Natural killer cell treated with Interleukin-12 subunit alpha and Interleukin-12 subunit beta and Interleukin-15 and Interleukin-18, amount 100 ng/mL, for 72 hours (primary cell): ENCODE measurements at regions not wholly inside any gene's neighbourhood (a gene's known extent, or its start where the extent isn't known, plus 50 kb on each side); places are given as distances from the start of the nearest gene placed in this dataset.

Source experiments
- ATAC-seq, 2 donors: fragments of 150-1000 bp; cut with Tn5 transposase in 1 of 2; sonication (Bioruptor Pico), chemical (Tn5 transposase) in 1 of 2; 2 replicates each; pipeline ENCODE4 v1.10.0; 2021
- DNase-seq: peaks from one replicate; pipeline ENCODE4 v3.0.0; 2022; ENCODE audit warnings: low spot score
- H3K27ac Mint-ChIP-seq, 2 donors: 1 replicate in 1 of 2; 2 replicates in 1 of 2; pipeline ENCODE4 v1.8.0; 2022; ENCODE audit warnings: mixed read lengths in 2 of 2, mild to moderate bottlenecking in 1 of 2, moderate library complexity in 1 of 2
- H3K27me3 Mint-ChIP-seq, 2 donors: 1 replicate in 1 of 2; 2 replicates in 1 of 2; pipeline ENCODE4 v1.8.0; 2022; ENCODE audit warnings: mixed read lengths in 2 of 2
- H3K36me3 Mint-ChIP-seq: one replicate; pipeline ENCODE4 v1.8.0; 2022; ENCODE audit warnings: mixed read lengths
- H3K4me1 Mint-ChIP-seq, 2 donors: 1 replicate in 1 of 2; 2 replicates in 1 of 2; pipeline ENCODE4 v1.8.0; 2022; ENCODE audit warnings: low read depth in 2 of 2, mixed read lengths in 2 of 2, mild to moderate bottlenecking in 1 of 2
- H3K4me3 Mint-ChIP-seq: one replicate; pipeline ENCODE4 v1.8.0; 2022; ENCODE audit warnings: mixed read lengths
- H3K9me3 Mint-ChIP-seq: 2 replicates; pipeline ENCODE4 v1.8.0; 2022; ENCODE audit warnings: mixed read lengths

DNA sequence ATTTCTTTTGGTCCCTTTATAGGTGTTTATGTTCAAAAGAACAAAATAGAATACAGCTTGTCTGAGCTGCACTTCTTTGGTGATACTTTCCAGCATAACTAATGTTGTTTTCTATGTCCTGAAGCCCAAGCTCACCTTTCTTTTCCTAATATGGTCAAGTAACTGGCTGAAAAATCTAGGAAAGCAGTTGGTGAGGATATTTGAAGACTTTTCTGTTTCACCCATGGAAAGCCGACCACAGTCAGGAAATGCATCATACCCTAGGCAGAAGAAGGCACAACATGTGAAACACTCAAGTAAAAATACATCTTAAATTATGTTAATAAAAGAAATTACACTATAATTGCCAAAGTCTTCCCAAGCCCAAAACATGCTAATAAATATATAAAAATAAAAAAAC, 337.0 kb downstream of the PDGFC start:
- ATAC-seq (no peak), DNase-seq (no peak)
- Mint-ChIP-seq H3K36me3 (peaks cover 11% of the 10 kb centered on the region), H3K4me1 (no peaks in the 10 kb centered on the region), H3K4me3 (no peak overlapping the region), H3K27ac (no peak overlapping the region), H3K9me3 (peaks cover 32% of the 10 kb centered on the region), H3K27me3 (no peaks in the 10 kb centered on the region)

DNA sequence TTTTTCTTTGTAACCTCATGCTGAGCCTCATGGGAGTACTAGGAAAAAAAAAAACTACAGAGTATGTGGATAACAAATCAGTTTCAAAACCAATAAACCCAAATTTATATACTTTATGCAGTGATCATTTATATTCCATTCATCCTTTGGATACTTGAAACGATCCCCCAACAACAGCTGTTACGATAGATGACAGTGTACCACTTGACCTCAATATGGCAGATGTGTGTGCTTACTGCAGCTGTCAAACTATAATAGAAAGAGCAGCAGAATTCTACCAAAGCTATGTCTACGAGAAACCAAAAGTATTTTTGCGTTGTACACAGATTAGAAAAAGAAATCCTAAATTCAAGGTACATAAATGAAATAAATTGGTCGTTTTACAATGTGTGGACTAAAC, 337.8 kb downstream of the PDGFC start:
- DNase-seq (no peak), ATAC-seq (no peak)
- Mint-ChIP-seq H3K4me3 (no peak overlapping the region), H3K27ac (no peak overlapping the region), H3K4me1 (no peaks in the 10 kb centered on the region), H3K27me3 (no peaks in the 10 kb centered on the region), H3K36me3 (peaks cover 5% of the 10 kb centered on the region), H3K9me3 (peaks cover 25% of the 10 kb centered on the region)

DNA sequence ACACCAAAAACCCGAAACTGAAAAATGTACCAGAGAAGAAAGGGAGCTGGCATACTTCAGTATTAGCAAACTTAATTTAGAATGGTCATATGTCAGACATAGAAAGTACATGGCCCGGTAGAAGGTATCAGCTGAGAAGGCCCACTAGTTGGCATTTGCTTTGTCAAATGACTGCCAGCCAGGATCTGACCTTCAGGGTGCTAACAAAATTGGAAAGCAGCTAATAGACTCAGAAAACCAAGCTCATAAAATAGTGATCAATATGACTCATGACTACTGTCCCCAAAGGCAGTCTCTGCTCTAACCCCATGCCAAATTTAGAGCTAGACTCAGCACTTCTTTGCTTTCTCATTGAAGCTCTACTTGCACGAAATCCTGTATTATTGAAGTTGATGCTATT, 342.7 kb downstream of the PDGFC start:
- DNase-seq (no peak), ATAC-seq (no peak)
- Mint-ChIP-seq H3K9me3 (peaks cover 16% of the 10 kb centered on the region), H3K4me3 (no peak overlapping the region), H3K36me3 (peaks cover 5% of the 10 kb centered on the region), H3K4me1 (no peaks in the 10 kb centered on the region), H3K27me3 (no peaks in the 10 kb centered on the region), H3K27ac (no peak overlapping the region)

DNA sequence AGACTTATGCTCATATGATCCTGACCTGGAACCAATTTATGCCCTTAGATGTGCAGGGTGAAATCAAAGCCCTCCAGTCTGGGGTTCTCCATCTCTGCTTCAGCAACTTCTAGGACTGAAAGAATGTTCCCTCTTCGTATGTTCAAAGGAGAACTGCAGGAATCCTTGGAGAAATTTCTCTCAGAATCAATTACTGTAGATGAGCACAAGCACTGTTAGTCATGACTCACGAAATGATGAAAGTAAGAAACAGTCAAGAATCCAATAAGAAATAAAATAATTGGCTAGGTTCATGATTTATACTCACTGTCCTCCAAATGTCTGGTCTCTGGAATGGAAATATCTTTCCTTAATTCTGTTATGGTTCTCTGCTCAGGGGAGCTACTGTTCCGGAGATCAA, 348.2 kb downstream of the PDGFC start:
- Mint-ChIP-seq H3K4me1 (no peaks in the 10 kb centered on the region), H3K27me3 (no peaks in the 10 kb centered on the region), H3K27ac (no peak overlapping the region), H3K4me3 (no peak overlapping the region), H3K36me3 (no peaks in the 10 kb centered on the region), H3K9me3 (peaks cover 20% of the 10 kb centered on the region)
- ATAC-seq: no peak
- DNase-seq: no peak

DNA sequence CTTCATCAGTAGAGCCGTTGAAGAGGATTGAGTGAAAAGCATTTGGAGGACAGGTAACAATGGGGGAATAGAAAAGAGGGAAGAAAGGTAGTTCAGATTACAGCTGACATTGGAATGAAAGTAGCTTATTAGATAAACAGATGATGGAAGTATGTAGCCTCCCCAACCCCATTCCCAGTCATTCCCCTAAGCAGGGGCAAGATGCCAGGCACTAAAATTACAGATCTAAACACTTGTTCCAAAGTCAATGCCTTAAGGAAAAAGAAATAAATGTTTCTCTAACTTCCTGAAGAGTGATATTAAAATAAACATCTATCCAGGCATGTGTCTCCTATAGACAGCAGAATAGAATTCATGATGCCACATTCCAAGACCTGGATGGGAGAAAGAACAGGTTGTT, 350.8 kb downstream of the PDGFC start:
- ATAC-seq (no peak), DNase-seq (no peak)
- H3K27me3 Mint-ChIP-seq: no peaks in the 10 kb centered on the region
- H3K36me3 Mint-ChIP-seq: no peaks in the 10 kb centered on the region
- no peak overlapping the region for H3K4me3 Mint-ChIP-seq
- H3K27ac Mint-ChIP-seq: no peak overlapping the region
- no peaks in the 10 kb centered on the region for H3K4me1 Mint-ChIP-seq
- peaks cover 20% of the 10 kb centered on the region for H3K9me3 Mint-ChIP-seq

DNA sequence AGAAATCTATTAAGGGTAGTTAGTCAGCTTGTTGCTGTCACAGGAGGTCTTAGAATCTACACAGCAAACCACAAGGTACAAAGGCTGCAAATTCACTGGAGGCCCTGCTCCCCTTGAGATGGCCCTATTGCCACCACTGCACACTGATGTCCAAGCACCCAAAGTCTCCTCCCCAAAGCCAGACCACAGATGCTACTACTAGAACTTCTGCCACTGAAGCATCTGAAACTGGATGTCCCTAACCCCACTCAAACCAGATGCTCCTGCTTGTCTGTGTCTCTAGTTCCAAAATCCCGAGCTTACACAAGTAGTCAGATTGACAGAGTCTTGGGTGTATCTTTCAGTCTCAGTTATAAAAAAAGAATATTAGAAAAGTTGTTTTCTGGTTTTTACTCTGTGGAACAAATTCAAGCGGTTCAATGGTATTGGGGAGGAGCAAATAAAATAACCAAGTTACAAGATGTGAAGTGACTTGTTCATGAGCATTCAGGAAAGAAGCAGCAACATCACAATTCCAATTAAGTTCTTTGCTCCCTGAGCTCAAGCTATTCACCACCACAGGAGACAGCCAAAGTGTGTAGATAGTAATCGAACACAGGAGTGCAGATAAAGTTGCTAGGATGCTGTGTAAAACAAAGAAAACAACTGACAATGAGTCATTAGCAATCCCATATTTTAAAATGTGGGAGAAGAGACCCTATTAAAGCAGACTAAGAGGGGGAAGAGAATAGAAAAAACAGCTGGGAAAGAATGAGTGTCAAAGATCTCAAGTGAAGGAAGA, 352.3 kb downstream of the PDGFC start:
- no peak for ATAC-seq
- Mint-ChIP-seq H3K36me3 (no peaks in the 10 kb centered on the region), H3K27me3 (no peaks in the 10 kb centered on the region), H3K27ac (no peak overlapping the region), H3K9me3 (peaks cover 16% of the 10 kb centered on the region), H3K4me3 (no peak overlapping the region), H3K4me1 (no peaks in the 10 kb centered on the region)
- no peak for DNase-seq

DNA sequence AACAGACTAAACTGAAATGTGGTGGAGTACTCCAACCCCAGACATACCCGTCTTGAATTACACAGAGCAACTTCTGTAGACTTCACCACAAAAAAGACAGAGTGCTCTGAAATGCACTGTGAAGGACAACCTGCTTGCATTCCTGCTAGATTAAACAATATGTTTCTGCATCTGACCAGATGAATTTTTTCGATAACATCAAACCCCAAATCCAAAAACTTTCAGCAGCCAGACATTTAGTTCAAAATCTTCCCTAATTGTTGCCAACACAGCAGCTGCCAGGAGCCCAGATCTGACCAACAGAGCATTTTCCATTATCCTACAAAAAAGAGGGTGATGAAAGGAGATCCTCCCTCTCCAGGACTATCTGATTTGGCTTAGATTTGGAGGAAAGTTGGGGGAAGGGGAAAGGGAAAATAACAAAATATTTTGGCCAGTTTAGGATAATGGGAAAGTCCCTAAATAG, 356.5 kb downstream of the PDGFC start:
- Mint-ChIP-seq H3K27me3 (no peaks in the 10 kb centered on the region), H3K4me1 (no peaks in the 10 kb centered on the region), H3K36me3 (no peaks in the 10 kb centered on the region), H3K27ac (no peak overlapping the region), H3K9me3 (peaks cover 5% of the 10 kb centered on the region), H3K4me3 (no peak overlapping the region)
- ATAC-seq (no peak), DNase-seq (no peak)

DNA sequence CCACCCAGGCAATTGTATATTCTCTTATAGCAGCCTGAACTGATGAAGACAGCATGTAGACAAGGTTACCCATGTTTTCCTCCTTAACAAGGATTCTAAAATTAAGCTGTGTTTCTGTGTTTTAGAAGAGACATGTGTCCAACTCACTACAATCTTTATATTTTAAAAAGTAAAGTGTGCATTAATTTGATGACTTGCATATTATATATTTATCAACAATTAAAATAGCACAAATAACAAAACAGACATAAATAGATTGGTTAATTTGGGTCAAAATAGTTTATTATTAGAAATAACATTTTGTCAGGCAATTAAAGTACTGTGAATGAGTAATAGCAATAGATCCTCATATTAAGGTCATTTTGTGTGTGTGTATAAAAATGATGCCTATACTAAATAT, 357.1 kb downstream of the PDGFC start:
- no peak overlapping the region for H3K27ac Mint-ChIP-seq
- no peaks in the 10 kb centered on the region for H3K27me3 Mint-ChIP-seq
- DNase-seq: no peak
- no peak overlapping the region for H3K4me3 Mint-ChIP-seq
- no peak for ATAC-seq
- H3K4me1 Mint-ChIP-seq: no peaks in the 10 kb centered on the region
- H3K36me3 Mint-ChIP-seq: no peaks in the 10 kb centered on the region
- peaks cover 10% of the 10 kb centered on the region for H3K9me3 Mint-ChIP-seq

DNA sequence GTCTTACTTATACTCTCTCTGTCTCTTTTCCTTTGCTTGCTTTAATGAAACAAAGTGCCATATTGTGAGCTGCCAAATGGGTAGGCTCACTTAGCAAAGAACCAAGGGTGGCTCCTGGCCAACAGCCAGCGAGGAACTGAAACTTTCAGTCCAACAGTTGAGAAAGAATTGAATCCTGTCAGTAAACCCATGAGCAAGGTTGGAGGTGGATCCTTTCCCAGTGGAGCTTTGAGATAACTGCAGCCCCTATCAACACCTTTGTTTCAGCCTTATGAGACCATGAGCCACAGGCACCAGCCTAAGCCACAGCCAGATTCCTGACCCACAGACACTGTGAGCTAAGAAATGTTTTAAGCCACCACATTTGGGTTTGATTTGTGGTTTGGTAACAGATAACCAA, 362.2 kb downstream of the PDGFC start:
- DNase-seq: no peak
- Mint-ChIP-seq H3K27me3 (no peaks in the 10 kb centered on the region), H3K4me1 (no peaks in the 10 kb centered on the region), H3K4me3 (no peak overlapping the region), H3K27ac (no peak overlapping the region), H3K36me3 (no peaks in the 10 kb centered on the region), H3K9me3 (peaks cover 10% of the 10 kb centered on the region)
- ATAC-seq: no peak

DNA sequence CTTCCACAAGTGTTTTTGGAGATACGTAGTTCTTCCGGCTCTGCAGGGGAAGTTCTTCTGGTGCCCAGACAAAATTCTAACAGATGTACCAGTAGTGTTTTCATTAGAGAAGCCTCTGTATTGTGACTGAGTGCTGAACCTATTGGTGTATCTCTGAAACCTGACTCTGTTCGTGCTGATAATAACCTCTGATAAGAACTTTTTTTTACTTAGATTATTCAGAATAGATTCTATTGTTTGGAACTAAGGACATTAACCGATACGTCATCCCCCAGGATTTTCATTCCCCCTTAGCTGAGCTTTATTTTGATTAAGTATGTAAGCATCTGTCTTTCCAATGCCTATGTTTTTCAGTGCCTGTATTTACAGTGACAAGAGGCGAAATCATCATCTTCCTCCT, 362.9 kb downstream of the PDGFC start:
- Mint-ChIP-seq H3K4me1 (no peaks in the 10 kb centered on the region), H3K27ac (no peak overlapping the region), H3K9me3 (peaks cover 14% of the 10 kb centered on the region), H3K4me3 (no peak overlapping the region), H3K36me3 (peaks cover 5% of the 10 kb centered on the region), H3K27me3 (no peaks in the 10 kb centered on the region)
- ATAC-seq (no peak), DNase-seq (no peak)

DNA sequence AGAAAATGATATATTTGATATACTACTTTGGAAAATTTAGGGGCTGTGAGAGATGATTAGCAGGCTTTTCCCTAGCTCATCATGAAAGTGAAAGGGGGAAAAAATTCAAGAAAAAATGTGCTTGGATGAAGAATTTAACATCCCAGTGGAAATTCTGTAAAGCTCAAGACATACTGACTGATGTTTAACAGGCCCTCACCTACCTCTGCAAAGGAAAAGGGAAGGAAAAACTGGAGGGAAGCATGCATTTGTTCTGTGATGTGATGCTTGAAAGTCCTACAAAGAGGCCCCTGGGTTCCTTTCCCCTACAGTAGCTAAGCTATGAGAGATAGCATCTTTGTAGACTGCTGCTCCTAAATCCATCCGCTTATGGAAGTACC, 364.1 kb downstream of the PDGFC start:
- Mint-ChIP-seq H3K36me3 (peaks cover 9% of the 10 kb centered on the region), H3K4me1 (no peaks in the 10 kb centered on the region), H3K4me3 (no peak overlapping the region), H3K27ac (no peak overlapping the region), H3K27me3 (no peaks in the 10 kb centered on the region), H3K9me3 (peaks cover 19% of the 10 kb centered on the region)
- DNase-seq (no peak), ATAC-seq (no peak)

DNA sequence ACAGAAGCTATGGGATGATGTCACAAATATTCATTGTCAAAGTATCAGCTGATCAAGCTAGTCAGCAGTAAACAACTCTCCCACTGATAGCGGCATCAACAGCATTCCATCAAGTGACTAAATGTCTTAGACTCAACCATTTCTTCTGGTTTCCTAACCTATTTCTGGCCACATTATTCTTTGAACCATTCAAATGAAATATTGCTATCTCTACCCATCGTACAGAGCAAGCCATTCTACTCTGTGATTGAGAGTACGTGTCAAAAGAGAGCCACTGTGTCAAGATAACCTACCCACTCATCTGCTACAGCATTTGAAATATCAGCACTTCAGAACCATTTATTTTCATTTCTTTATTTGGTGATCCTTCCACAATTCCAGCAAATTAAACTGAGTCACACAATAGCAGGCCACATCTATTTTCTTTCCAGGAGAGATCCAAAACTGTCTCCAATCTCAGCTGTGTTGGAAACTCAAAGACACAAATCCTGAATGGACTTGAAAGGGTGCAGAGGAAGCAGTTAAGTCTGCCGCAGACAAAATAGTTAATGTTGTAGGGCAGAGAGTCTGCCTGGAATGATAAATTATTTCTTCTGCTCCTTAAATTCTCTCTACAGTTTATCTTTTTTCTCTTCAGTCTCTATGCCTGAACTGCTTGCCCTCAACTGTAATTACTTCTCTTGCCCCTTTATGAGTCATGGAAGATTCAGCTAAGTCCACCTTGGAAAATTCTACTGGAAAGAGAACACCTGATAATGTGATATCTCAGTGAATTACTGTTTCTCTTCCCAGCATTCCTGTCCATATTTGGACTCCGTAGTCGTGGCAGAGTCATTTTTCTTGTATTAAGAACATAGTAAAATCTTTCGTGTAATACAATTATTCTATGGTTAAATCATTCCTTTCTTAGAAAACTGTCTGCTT, 364.8 kb downstream of the PDGFC start:
- ATAC-seq: no peak

DNA sequence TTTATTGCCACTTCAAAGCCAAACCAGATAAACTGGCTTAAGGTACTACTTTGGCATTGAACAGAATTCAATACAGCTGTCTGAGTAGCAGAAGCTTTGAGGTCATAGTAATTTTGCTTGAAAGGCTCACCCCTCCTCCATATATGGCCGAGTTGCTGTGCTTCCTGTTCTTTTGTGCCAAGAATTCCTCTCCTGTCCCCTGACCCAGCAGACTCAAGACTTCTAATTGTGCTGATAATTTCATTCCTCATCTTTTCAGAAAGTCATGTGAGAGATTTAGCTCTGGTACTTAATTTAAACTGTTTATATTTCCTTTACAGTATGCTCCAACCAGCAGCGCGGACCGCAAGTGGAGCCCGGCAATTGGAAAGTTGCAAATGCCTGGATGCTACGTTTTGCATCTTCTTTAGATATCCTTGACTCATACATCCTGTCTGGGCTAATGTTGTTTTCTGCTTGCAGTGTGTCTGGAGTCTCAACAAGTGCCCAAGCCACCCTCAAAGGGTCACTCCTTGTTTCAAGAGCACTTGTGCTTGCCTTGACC, 373.4 kb downstream of the PDGFC start:
- H3K4me3 Mint-ChIP-seq: no peak overlapping the region
- ATAC-seq (no peak), DNase-seq (no peak)
- peaks cover 26% of the 10 kb centered on the region for H3K9me3 Mint-ChIP-seq
- peaks cover 8% of the 10 kb centered on the region for H3K36me3 Mint-ChIP-seq
- H3K27me3 Mint-ChIP-seq: no peaks in the 10 kb centered on the region
- H3K4me1 Mint-ChIP-seq: no peaks in the 10 kb centered on the region
- no peak overlapping the region for H3K27ac Mint-ChIP-seq

More for the DNA sequence above, 364.8 kb downstream of the PDGFC start:
- H3K27me3 Mint-ChIP-seq: no peaks in the 10 kb centered on the region
- peaks cover 9% of the 10 kb centered on the region for H3K36me3 Mint-ChIP-seq
- no peak overlapping the region for H3K27ac Mint-ChIP-seq
- peaks cover 18% of the 10 kb centered on the region for H3K9me3 Mint-ChIP-seq
- DNase-seq: no peak
- no peaks in the 10 kb centered on the region for H3K4me1 Mint-ChIP-seq
- H3K4me3 Mint-ChIP-seq: no peak overlapping the region

DNA sequence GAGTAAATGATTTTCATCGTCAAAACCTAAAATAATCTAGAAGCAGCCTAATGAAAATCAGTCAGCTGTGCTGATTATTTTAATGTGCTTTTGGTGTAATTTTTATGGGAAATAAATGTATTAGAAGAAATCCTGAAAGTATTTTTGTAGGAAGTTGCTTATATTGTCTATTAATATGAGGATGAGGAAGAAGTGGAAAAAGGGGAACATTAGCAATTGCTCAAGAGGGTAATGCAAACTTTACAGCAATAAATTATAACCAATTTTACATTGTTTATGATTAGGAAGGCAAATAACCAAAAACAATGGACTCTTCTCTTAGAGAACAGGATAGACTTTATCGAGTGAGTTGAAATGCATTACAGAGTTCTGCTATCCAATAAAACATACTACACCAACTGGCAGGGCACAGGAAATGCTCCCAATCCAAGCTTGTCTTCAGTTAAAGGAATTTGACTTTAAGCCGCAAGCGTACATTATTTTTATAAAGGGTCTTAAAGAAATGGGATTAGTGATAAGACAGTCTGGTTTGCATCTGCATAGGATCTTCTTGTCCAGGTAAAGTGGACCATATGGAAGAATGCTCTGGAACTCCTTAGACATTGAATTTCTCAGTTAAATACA, 374.8 kb downstream of the PDGFC start:
- DNase-seq (no peak), ATAC-seq (no peak)
- peaks cover 26% of the 10 kb centered on the region for H3K9me3 Mint-ChIP-seq
- H3K4me3 Mint-ChIP-seq: no peak overlapping the region
- no peaks in the 10 kb centered on the region for H3K4me1 Mint-ChIP-seq
- no peaks in the 10 kb centered on the region for H3K27me3 Mint-ChIP-seq
- peaks cover 4% of the 10 kb centered on the region for H3K36me3 Mint-ChIP-seq
- H3K27ac Mint-ChIP-seq: no peak overlapping the region
